ENCODE measurements at regions not wholly inside any gene's neighbourhood (a gene's known extent, or its start where the extent isn't known, plus 50 kb on each side); places are given as distances from the start of the nearest gene placed in this dataset.

DNA sequence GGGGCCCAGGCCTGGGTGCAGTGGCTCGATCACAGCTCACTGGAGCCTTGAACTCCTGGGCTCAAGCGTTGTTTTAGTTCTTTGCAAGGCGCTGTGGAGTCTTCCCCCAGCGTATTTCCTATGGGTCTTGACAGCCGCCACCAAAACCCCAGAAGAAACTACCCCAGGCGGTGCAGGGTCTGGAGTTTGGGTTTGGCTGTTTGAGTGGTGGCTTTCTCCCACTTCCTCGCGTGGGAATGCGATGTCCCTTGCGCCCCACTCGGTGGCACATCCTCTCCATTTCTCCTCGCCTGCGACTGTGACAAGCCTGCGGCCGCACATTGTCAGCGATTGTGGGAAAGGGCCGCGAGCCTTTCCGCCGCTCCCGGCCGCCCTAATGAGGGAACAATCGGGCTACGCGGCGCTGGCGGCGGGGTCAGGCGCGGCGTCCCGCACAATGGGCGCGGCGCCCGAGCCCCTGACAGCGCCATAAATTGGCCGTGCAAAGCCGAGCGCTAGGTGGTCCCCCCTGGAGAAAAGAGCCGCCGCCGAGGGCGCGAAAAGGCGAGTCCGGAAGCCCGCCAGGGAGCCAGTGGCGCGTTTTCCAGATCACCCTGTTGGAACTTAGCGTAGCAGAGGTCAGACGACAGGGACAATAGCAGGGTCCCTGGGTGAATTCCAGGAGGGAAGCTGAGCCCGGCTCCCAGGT lies 194.9 kb upstream of the POU3F3 start:
- no peaks in the 10 kb centered on the region for H3K9me2 ChIP-seq (replicated peaks; ENCODE audit: insufficient read depth, low read length)
- no peaks in the 10 kb centered on the region for H4K20me1 ChIP-seq (ENCODE audit: low read depth, low read length)
- H2AFZ ChIP-seq (ENCODE audit: low read depth, low read length, severe bottlenecking), result no peak overlapping the region
- no peaks in the 10 kb centered on the region for H3K27me3 ChIP-seq (ENCODE audit: low read length)
- H3K4me2 ChIP-seq (ENCODE audit: low read depth, low read length, poor library complexity, severe bottlenecking), result no peak overlapping the region
- H3K9me3 ChIP-seq (ENCODE audit: insufficient read depth, low read length), result no peaks in the 10 kb centered on the region
- no peak overlapping the region for H3K4me3 ChIP-seq (ENCODE audit: insufficient read depth, low read length, poor library complexity, severe bottlenecking)
- no peak overlapping the region for H3K27ac ChIP-seq (ENCODE audit: low read depth, low read length)
- H3K36me3 ChIP-seq (ENCODE audit: low read length), result no peaks in the 10 kb centered on the region
- no peak overlapping the region for H3K9ac ChIP-seq (ENCODE audit: low read length)
- no peaks in the 10 kb centered on the region for H3F3A ChIP-seq (ENCODE audit: insufficient read depth)
- H3K79me2 ChIP-seq (ENCODE audit: insufficient read depth, low read length), result no peaks in the 10 kb centered on the region
- TF ChIP-seq, protein P1, sequence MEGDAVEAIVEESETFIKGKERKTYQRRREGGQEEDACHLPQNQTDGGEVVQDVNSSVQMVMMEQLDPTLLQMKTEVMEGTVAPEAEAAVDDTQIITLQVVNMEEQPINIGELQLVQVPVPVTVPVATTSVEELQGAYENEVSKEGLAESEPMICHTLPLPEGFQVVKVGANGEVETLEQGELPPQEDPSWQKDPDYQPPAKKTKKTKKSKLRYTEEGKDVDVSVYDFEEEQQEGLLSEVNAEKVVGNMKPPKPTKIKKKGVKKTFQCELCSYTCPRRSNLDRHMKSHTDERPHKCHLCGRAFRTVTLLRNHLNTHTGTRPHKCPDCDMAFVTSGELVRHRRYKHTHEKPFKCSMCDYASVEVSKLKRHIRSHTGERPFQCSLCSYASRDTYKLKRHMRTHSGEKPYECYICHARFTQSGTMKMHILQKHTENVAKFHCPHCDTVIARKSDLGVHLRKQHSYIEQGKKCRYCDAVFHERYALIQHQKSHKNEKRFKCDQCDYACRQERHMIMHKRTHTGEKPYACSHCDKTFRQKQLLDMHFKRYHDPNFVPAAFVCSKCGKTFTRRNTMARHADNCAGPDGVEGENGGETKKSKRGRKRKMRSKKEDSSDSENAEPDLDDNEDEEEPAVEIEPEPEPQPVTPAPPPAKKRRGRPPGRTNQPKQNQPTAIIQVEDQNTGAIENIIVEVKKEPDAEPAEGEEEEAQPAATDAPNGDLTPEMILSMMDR (IDR thresholded peaks at IDR 0.05; ENCODE audit: insufficient read depth, low read length, poor library complexity, severe bottlenecking), result no peak
- TF ChIP-seq EZH2phosphoT487 (conservative IDR thresholded peaks at IDR 0.05; ENCODE audit: low read length), result no peak

DNA sequence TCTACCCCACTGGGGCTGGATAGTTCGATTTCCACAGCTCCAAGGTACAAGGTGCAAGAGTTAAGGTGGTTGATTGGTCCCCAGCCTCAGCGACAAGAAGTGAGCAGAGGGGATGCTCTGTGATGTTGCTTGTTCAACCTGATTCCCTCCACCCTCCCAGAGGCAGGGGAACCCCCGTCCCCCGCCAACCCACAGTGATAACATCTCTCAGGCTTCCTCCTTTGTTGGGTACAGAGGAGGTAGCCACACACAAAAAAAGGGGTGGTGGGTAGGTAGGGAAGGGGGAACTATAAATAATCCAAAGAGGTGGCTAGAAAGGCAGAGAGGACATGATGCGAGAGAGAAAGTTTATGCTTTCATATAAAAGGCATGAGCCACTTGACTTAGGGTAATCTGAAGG lies 192.9 kb upstream of the POU3F3 start:
- H3F3A ChIP-seq (ENCODE audit: insufficient read depth), result no peaks in the 10 kb centered on the region
- no peaks in the 10 kb centered on the region for H4K20me1 ChIP-seq (ENCODE audit: low read depth, low read length)
- TF ChIP-seq, protein P1 (IDR thresholded peaks at IDR 0.05; ENCODE audit: insufficient read depth, low read length, poor library complexity, severe bottlenecking), result no peak
- TF ChIP-seq EZH2phosphoT487 (conservative IDR thresholded peaks at IDR 0.05; ENCODE audit: low read length), result no peak
- H3K4me2 ChIP-seq (ENCODE audit: low read depth, low read length, poor library complexity, severe bottlenecking), result no peak overlapping the region
- H3K9me3 ChIP-seq (ENCODE audit: insufficient read depth, low read length), result no peaks in the 10 kb centered on the region
- H3K27me3 ChIP-seq (ENCODE audit: low read length), result no peaks in the 10 kb centered on the region
- no peaks in the 10 kb centered on the region for H3K79me2 ChIP-seq (ENCODE audit: insufficient read depth, low read length)
- H3K9me2 ChIP-seq (replicated peaks; ENCODE audit: insufficient read depth, low read length), result no peaks in the 10 kb centered on the region
- no peak overlapping the region for H3K4me3 ChIP-seq (ENCODE audit: insufficient read depth, low read length, poor library complexity, severe bottlenecking)
- no peak overlapping the region for H3K27ac ChIP-seq (ENCODE audit: low read depth, low read length)
- H2AFZ ChIP-seq (ENCODE audit: low read depth, low read length, severe bottlenecking), result no peak overlapping the region
- H3K9ac ChIP-seq (ENCODE audit: low read length), result no peak overlapping the region
- no peaks in the 10 kb centered on the region for H3K36me3 ChIP-seq (ENCODE audit: low read length)

DNA sequence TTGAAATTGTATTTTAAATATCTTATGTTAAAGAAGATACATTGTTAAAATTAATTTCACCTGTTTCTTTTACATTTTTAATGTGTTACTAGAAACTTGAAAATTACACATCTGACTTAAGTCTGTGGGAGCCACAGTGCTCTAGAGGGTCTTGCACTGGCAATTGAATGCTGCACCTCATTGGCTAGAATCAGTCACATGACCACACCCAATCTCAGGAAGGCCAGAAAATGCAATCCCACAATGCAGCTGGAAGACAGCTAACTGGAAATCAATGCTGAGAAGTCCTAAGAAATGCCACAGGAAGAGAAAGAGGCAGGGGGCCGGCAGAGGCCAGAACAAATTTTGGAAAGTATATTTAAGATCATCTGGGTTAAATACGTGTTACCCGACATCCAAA lies 189.2 kb upstream of the POU3F3 start:
- Histone ChIP-seq H3F3A (ENCODE audit: insufficient read depth) (no peaks in the 10 kb centered on the region), H3K9me3 (ENCODE audit: insufficient read depth, low read length) (no peaks in the 10 kb centered on the region), H2AFZ (ENCODE audit: low read depth, low read length, severe bottlenecking) (no peak overlapping the region), H3K36me3 (ENCODE audit: low read length) (no peaks in the 10 kb centered on the region), H3K4me3 (ENCODE audit: insufficient read depth, low read length, poor library complexity, severe bottlenecking) (no peak overlapping the region), H3K27ac (ENCODE audit: low read depth, low read length) (no peak overlapping the region), H4K20me1 (ENCODE audit: low read depth, low read length) (no peaks in the 10 kb centered on the region), H3K9ac (ENCODE audit: low read length) (no peak overlapping the region), H3K79me2 (ENCODE audit: insufficient read depth, low read length) (no peaks in the 10 kb centered on the region), H3K27me3 (ENCODE audit: low read length) (no peaks in the 10 kb centered on the region), H3K9me2 (replicated peaks; ENCODE audit: insufficient read depth, low read length) (no peaks in the 10 kb centered on the region), H3K4me2 (ENCODE audit: low read depth, low read length, poor library complexity, severe bottlenecking) (no peak overlapping the region)
- TF ChIP-seq, protein P1 (IDR thresholded peaks at IDR 0.05; ENCODE audit: insufficient read depth, low read length, poor library complexity, severe bottlenecking), result no peak
- TF ChIP-seq EZH2phosphoT487 (conservative IDR thresholded peaks at IDR 0.05; ENCODE audit: low read length), result no peak
